ENCODE measurements at regions not wholly inside any gene's neighbourhood (a gene's known extent, or its start where the extent isn't known, plus 50 kb on each side); places are given as distances from the start of the nearest gene placed in this dataset.

- TF ChIP-seq CTCF (IDR thresholded peaks at IDR 0.05; ENCODE audit: low read depth, low read length, poor library complexity, severe bottlenecking) (no peak), EZH2phosphoT487 (IDR thresholded peaks at IDR 0.05; ENCODE audit: borderline replicate concordance, low read length) (no peak)
Measured at GRCh38 chr13:54175466-54175865, 1146.9 kb downstream of the OLFM4 start.
